ENCODE measurements at regions not wholly inside any gene's neighbourhood (a gene's known extent, or its start where the extent isn't known, plus 50 kb on each side); places are given as distances from the start of the nearest gene placed in this dataset.

DNA sequence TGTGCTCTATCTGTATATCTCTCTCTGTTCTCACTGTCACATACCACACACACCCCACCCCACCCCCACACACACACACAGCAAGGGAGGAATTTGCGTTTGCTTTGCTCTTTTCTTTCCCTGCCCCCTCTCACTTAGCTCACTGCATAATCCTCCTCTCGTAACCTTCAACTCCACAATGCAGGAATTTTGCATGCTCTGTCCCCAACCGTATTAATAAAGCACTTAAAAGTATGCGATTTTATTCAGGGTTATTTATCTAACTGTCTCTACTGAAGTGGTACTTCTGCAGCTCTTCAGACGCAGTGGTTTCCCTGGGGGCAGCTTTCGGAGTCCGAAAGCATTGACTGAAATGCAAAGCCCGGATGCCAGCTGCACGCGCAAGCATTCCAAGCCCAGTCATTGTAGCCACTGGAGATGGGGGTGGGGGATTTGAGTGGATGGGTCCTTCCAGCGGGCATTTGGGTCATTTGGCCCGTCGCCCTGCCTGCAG, 105.4 kb upstream of the RBFOX1 start:
- H3K9me3 Mint-ChIP-seq, result peaks cover 10 to 12% of the 10 kb centered on the region in 2 donors
- no peak for DNase-seq
- H3K4me1 Mint-ChIP-seq (ENCODE audit: low read depth), result no peaks in the 10 kb centered on the region
- H3K4me3 Mint-ChIP-seq, result no peak overlapping the region
- H3K27me3 Mint-ChIP-seq (ENCODE audit: low read depth), result no peaks in the 10 kb centered on the region
- H3K27ac Mint-ChIP-seq, result no peak overlapping the region
- no peak for ATAC-seq (replicated peaks in 1 of 2)
- H3K36me3 Mint-ChIP-seq (ENCODE audit: insufficient read depth in 2 of 2), result peaks cover 3 to 4% of the 10 kb centered on the region in 2 donors

DNA sequence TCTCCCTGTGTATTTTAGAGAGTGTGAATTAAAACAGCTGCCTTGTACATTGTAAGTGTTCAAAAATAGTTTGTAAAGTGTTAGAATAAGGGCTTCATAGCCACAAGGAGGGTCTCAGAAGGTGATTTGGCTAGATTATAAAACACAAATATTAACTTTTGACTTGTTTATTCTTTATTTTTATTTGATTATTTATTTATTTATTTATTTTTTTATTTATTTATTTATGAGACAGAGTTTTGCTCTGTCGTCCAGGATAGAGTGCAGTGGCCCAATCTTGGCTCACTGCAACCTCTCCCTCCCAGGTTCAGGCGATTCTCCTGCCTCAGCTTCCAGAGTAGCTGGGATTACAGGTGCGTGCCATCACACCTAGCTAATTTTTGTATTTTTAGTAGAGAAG, 111.5 kb upstream of the RBFOX1 start:
- Mint-ChIP-seq H3K9me3 (peaks cover 5 to 7% of the 10 kb centered on the region in 2 donors), H3K36me3 (ENCODE audit: insufficient read depth in 2 of 2) (peaks cover 0 to 2% of the 10 kb centered on the region in 2 donors), H3K27ac (no peak overlapping the region), H3K4me1 (ENCODE audit: low read depth) (no peaks in the 10 kb centered on the region), H3K27me3 (ENCODE audit: low read depth) (no peaks in the 10 kb centered on the region), H3K4me3 (no peak overlapping the region)
- ATAC-seq (replicated peaks in 1 of 2) (no peak), DNase-seq (no peak)

DNA sequence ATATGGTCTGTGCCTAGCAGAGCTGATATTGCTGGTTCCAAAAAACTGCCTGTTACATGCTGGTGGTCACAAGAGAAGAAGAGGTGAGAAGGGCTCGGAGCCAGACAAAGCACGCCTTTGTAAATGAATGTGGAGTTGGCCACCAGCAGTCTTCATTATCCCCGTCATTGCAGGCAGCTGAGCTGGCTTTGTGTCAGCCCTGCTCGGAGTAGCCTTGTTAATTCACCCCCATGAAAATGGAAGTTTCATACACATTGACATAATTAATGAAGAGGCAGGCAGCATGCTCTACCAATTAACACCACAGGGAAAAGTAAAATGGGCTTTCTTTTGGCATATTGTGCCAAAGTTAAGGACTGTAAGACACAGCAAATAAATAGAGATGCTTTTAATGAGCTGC, 113.7 kb upstream of the RBFOX1 start:
- H3K9me3 Mint-ChIP-seq, result peaks cover 10 to 15% of the 10 kb centered on the region in 2 donors
- ATAC-seq (replicated peaks in 1 of 2) (no peak), DNase-seq (no peak)
- H3K27me3 Mint-ChIP-seq (ENCODE audit: low read depth), result no peaks in the 10 kb centered on the region
- H3K27ac Mint-ChIP-seq, result no peak overlapping the region
- H3K36me3 Mint-ChIP-seq (ENCODE audit: insufficient read depth in 2 of 2), result peaks cover 2 to 3% of the 10 kb centered on the region in 2 donors
- H3K4me1 Mint-ChIP-seq (ENCODE audit: low read depth), result no peaks in the 10 kb centered on the region
- no peak overlapping the region for H3K4me3 Mint-ChIP-seq

DNA sequence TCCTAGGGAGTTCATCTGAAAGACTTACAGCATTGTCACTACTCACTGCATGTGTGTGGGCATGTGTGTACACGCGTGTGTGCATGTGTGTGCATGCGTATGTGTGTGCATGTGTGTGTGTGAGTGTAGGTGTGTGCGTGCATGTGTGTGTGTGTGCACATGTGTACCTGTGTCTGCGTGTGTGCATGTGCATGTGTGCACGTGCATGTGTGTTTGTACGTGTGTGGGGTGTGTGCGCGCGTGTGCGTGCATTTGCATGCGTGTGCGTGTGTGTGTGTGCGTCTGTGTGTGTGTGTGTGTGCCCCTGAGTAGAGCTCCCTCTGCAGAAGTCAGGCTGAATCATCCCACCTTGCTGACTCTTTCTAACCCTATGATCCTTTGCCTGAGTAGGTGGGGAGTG, 114.8 kb upstream of the RBFOX1 start:
- DNase-seq, result no peak
- H3K4me3 Mint-ChIP-seq, result no peak overlapping the region
- peaks cover 2 to 3% of the 10 kb centered on the region in 2 donors for H3K36me3 Mint-ChIP-seq (ENCODE audit: insufficient read depth in 2 of 2)
- no peak for ATAC-seq (replicated peaks in 1 of 2)
- H3K27ac Mint-ChIP-seq, result no peak overlapping the region
- no peaks in the 10 kb centered on the region for H3K4me1 Mint-ChIP-seq (ENCODE audit: low read depth)
- no peaks in the 10 kb centered on the region for H3K27me3 Mint-ChIP-seq (ENCODE audit: low read depth)
- peaks cover 10 to 15% of the 10 kb centered on the region in 2 donors for H3K9me3 Mint-ChIP-seq

DNA sequence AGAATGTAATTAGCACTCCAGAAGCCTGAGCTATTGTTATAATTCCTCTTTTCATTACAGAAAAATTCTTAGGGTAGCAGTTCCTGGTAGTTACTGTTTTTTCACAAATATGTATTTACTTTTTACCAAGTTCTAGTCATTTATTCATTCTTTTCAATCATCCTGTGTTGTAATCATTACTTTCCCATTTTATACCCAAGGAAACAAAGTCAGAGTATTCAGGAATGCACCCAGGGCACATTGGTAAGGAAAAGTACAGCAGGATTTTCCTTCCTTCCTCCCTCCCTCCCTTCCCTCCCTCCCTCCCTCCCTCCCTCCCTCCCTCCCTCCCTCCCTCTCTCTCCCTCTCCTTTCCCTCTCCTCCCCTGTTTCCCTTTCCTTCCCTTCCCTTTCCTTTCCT, 115.9 kb upstream of the RBFOX1 start:
- no peaks in the 10 kb centered on the region for H3K4me1 Mint-ChIP-seq (ENCODE audit: low read depth)
- DNase-seq (no peak), ATAC-seq (replicated peaks in 1 of 2) (no peak)
- no peaks in the 10 kb centered on the region for H3K27me3 Mint-ChIP-seq (ENCODE audit: low read depth)
- no peak overlapping the region for H3K27ac Mint-ChIP-seq
- H3K4me3 Mint-ChIP-seq, result no peak overlapping the region
- H3K36me3 Mint-ChIP-seq (ENCODE audit: insufficient read depth in 2 of 2), result peaks cover 2 to 3% of the 10 kb centered on the region in 2 donors
- H3K9me3 Mint-ChIP-seq, result peaks cover 10 to 15% of the 10 kb centered on the region in 2 donors

DNA sequence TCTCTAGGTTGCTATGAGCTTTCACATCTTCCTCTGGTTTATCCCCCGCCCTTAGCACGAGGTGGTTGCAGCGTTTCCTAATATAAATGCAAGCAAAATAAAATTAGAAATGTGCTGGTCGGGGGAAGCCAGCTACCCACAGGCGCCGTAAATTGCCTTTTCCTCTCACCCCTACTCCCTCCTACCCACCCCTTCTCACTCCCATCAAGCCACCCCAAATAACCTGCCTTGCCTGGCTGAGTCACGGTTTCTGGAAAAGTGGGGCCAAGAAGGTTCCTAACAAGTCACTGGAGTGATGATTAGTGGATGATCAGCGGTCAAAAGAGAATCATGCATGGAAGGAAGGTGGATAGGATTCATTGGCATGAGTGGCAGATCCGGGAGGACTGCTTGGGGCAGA, 120.9 kb upstream of the RBFOX1 start:
- no peak for DNase-seq
- H3K4me3 Mint-ChIP-seq, result no peak overlapping the region
- H3K27ac Mint-ChIP-seq, result no peak overlapping the region
- no peak for ATAC-seq (replicated peaks in 1 of 2)
- peaks cover 9 to 19% of the 10 kb centered on the region in 2 donors for H3K9me3 Mint-ChIP-seq
- H3K36me3 Mint-ChIP-seq (ENCODE audit: insufficient read depth in 2 of 2), result peaks cover 0 to 3% of the 10 kb centered on the region in 2 donors
- no peaks in the 10 kb centered on the region for H3K4me1 Mint-ChIP-seq (ENCODE audit: low read depth)
- no peaks in the 10 kb centered on the region for H3K27me3 Mint-ChIP-seq (ENCODE audit: low read depth)

DNA sequence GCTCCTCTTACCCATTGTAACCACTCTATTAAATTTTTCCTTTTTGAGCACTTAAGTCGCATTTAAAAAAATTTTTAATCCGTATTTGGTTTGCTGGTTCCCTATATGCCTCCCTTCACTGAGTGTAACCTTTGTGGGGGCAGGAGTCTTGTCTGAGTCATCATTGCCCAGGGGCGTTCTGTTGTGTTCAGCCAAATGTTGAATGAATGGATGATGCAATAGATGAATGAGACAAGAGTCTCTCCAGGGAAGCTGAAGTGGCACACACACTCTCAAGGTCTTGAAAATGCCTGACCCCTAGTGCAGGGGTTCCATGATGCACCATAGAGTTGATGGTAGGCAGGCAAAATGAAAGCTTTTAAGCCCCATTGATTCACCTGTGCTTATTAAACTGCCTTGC, 123.0 kb upstream of the RBFOX1 start:
- H3K9me3 Mint-ChIP-seq, result peaks cover 12 to 20% of the 10 kb centered on the region in 2 donors
- H3K36me3 Mint-ChIP-seq (ENCODE audit: insufficient read depth in 2 of 2), result peaks cover 0 to 2% of the 10 kb centered on the region in 2 donors
- no peak overlapping the region for H3K4me3 Mint-ChIP-seq
- ATAC-seq (replicated peaks in 1 of 2) (no peak), DNase-seq (no peak)
- H3K27ac Mint-ChIP-seq, result no peak overlapping the region
- H3K4me1 Mint-ChIP-seq (ENCODE audit: low read depth), result no peaks in the 10 kb centered on the region
- no peaks in the 10 kb centered on the region for H3K27me3 Mint-ChIP-seq (ENCODE audit: low read depth)

DNA sequence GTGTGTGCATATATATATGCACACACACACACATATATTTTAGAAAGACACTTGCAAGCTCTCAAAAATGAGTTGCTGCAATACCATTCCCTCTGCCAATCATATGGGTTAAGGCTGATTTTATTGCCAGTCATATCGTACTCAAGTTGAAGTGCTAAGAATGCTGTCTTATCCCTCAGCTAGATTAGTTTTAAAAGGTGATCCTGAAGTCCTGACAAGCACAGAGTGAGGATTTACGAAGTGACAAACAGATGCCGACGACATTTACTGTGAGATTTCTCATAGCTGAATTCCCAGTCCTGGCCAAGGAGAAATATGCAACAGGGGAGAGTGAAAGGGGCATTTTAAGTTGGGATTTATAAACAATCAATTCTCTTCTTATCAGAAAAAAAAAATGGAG, 126.2 kb upstream of the RBFOX1 start:
- DNase-seq (no peak), ATAC-seq (replicated peaks in 1 of 2) (no peak)
- peaks cover 1 to 2% of the 10 kb centered on the region in 2 donors for H3K36me3 Mint-ChIP-seq (ENCODE audit: insufficient read depth in 2 of 2)
- H3K4me1 Mint-ChIP-seq (ENCODE audit: low read depth), result no peaks in the 10 kb centered on the region
- H3K27me3 Mint-ChIP-seq (ENCODE audit: low read depth), result no peaks in the 10 kb centered on the region
- no peak overlapping the region for H3K27ac Mint-ChIP-seq
- no peak overlapping the region for H3K4me3 Mint-ChIP-seq
- H3K9me3 Mint-ChIP-seq, result peaks cover 7 to 17% of the 10 kb centered on the region in 2 donors

DNA sequence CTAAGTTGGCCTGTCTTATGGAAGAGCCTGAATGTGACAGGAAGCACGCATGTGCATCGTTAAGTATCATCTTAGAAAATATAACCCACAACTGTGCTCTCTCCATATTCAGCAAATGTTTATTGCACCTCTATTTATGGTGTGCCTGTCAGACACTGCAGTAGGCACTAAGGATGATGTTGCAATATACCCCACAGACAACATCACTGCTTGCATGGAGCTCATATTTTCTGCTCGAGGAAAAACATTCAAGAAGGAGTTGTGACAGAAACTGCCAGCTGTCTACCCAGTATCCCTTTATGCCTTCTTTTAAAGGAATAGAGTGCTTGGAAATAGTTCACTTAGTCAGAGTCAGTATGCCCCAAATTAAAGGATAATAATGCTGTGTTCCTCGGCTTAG, 132.3 kb upstream of the RBFOX1 start:
- peaks cover 8 to 23% of the 10 kb centered on the region in 2 donors for H3K9me3 Mint-ChIP-seq
- peaks cover 4% of the 10 kb centered on the region in 2 donors for H3K36me3 Mint-ChIP-seq (ENCODE audit: insufficient read depth in 2 of 2)
- DNase-seq (no peak), ATAC-seq (replicated peaks in 1 of 2) (no peak)
- no peak overlapping the region for H3K27ac Mint-ChIP-seq
- no peak overlapping the region for H3K4me3 Mint-ChIP-seq
- H3K27me3 Mint-ChIP-seq (ENCODE audit: low read depth), result no peaks in the 10 kb centered on the region
- no peaks in the 10 kb centered on the region for H3K4me1 Mint-ChIP-seq (ENCODE audit: low read depth)

DNA sequence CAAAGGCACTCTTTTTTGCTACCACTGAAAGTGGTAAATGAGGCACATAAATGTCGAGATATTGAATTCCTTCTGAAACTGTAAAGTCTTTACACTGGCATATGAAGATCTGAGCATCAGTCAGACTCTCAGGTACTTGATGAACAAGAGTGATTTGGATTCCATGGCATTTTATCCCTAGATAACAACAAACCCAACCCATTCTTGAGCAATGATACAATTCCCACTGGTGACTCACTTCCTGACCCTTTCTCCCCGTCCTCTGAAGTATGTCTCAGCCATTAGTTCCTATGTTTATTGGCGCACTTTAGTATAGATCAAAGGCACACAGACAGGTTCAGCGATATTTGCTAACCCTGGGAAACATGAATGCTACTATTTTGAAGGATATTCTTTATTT, 147.0 kb upstream of the RBFOX1 start:
- H3K4me1 Mint-ChIP-seq (ENCODE audit: low read depth), result no peaks in the 10 kb centered on the region
- H3K4me3 Mint-ChIP-seq, result no peak overlapping the region
- H3K36me3 Mint-ChIP-seq (ENCODE audit: insufficient read depth in 2 of 2), result peaks cover 5 to 6% of the 10 kb centered on the region in 2 donors
- no peak for ATAC-seq (replicated peaks in 1 of 2)
- DNase-seq, result no peak
- H3K9me3 Mint-ChIP-seq, result peaks cover 20 to 24% of the 10 kb centered on the region in 2 donors
- no peak overlapping the region for H3K27ac Mint-ChIP-seq
- no peaks in the 10 kb centered on the region for H3K27me3 Mint-ChIP-seq (ENCODE audit: low read depth)

DNA sequence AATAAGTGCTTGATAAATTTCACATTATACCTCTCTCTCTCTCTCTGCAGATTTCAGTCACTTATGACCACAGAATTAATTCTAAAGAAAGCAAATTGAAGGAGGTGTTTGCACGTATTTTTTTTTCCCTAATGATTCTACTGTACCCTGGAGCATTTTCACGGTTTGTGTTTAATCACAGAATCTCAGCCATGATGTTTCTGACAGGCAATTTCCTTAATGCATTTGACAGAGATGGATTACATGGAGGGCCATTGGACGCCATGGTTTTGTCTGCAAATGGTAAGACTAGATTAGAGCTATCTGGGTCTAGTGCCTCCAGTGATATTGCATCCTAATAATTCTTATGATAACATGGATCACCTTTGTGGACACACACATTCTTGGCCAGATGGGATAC, 147.5 kb upstream of the RBFOX1 start:
- Mint-ChIP-seq H3K9me3 (peaks cover 17 to 24% of the 10 kb centered on the region in 2 donors), H3K36me3 (ENCODE audit: insufficient read depth in 2 of 2) (peaks cover 5 to 6% of the 10 kb centered on the region in 2 donors), H3K4me3 (no peak overlapping the region), H3K27me3 (ENCODE audit: low read depth) (no peaks in the 10 kb centered on the region), H3K27ac (no peak overlapping the region), H3K4me1 (ENCODE audit: low read depth) (no peaks in the 10 kb centered on the region)
- DNase-seq (no peak), ATAC-seq (replicated peaks in 1 of 2) (no peak)

DNA sequence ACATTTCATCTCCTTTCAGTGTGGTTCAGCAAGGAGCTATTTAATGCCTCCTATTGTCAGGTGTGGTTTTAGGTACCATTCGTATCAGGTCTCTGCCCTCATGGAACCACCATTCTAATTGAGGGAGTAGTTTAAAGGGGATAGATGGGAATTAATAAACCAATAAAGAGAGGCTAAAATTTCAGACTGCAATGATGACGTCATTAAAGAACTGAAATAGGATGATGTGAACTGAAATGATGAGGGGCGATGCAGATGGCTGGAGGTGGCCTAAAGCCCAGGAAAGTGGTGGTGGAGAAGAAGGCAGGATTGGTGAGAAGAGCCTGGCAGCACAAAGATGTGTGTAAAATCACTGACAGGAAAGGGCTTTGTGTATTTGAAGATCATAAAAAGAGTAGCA, 148.9 kb upstream of the RBFOX1 start:
- Mint-ChIP-seq H3K9me3 (peaks cover 13 to 20% of the 10 kb centered on the region in 2 donors), H3K4me3 (no peak overlapping the region), H3K36me3 (ENCODE audit: insufficient read depth in 2 of 2) (peaks cover 1 to 6% of the 10 kb centered on the region in 2 donors), H3K27me3 (ENCODE audit: low read depth) (no peaks in the 10 kb centered on the region), H3K4me1 (ENCODE audit: low read depth) (no peaks in the 10 kb centered on the region), H3K27ac (no peak overlapping the region)
- ATAC-seq (replicated peaks in 1 of 2), result no peak
- no peak for DNase-seq

DNA sequence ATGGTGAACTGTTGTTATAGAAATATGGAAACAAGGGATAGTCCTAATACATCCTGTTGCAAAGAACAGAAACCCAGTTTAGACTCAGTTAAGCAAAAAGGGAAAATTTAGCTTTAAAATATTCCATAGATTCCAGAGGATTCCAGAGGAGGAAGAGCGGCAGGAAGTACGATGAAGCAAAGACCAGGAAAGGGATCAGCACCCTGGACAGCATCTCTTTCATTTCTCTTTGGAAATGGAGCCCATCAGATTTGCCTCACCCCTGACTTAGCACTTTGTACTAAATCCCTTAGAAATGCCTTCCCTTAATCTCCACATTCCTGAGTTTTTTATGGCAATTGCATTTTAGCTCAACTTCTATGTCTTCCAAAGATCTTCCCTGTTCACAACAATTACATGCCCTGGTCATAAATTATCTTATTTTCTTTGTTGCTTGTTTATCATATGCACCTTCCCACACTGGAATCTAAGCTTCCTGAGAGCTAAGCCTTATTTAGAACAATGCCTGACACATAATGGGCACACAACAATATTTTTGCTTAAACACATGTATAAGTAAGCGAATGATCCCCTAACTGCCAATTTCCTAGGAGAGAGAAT, 150.0 kb upstream of the RBFOX1 start:
- Mint-ChIP-seq H3K27me3 (ENCODE audit: low read depth) (no peaks in the 10 kb centered on the region), H3K36me3 (ENCODE audit: insufficient read depth in 2 of 2) (peaks cover 1 to 6% of the 10 kb centered on the region in 2 donors), H3K9me3 (peaks cover 13 to 16% of the 10 kb centered on the region in 2 donors), H3K27ac (no peak overlapping the region), H3K4me1 (ENCODE audit: low read depth) (no peaks in the 10 kb centered on the region), H3K4me3 (no peak overlapping the region)
- ATAC-seq (replicated peaks in 1 of 2) (no peak), DNase-seq (no peak)

DNA sequence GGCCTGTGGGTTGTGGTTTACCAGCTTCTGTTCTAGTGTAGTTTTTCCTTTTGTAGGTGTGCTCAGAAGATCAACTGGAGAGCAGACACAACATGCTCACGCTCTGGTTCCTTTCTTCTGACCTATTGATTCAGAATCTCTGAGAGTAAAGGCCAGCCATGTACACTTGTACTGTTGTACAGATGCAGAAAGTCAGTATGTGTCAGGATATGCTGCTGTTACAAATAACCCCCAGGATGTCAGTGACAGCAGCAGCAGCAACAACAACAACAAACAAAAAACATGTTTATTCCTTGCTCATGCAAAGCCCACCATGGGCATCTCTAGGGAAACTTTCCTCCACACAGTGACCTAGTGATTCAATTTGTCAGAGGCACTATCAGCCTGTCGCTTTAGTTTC, 154.8 kb upstream of the RBFOX1 start:
- no peak overlapping the region for H3K27ac Mint-ChIP-seq
- peaks cover 7 to 9% of the 10 kb centered on the region in 2 donors for H3K9me3 Mint-ChIP-seq
- no peaks in the 10 kb centered on the region for H3K27me3 Mint-ChIP-seq (ENCODE audit: low read depth)
- ATAC-seq (replicated peaks in 1 of 2) (no peak), DNase-seq (no peak)
- no peak overlapping the region for H3K4me3 Mint-ChIP-seq
- H3K4me1 Mint-ChIP-seq (ENCODE audit: low read depth), result no peaks in the 10 kb centered on the region
- peaks cover 1 to 3% of the 10 kb centered on the region in 2 donors for H3K36me3 Mint-ChIP-seq (ENCODE audit: insufficient read depth in 2 of 2)
